ENCODE measurements at regions not wholly inside any gene's neighbourhood (a gene's known extent, or its start where the extent isn't known, plus 50 kb on each side); places are given as distances from the start of the nearest gene placed in this dataset.

GRCh38 chr5:107278774-107279173 lies 392.0 kb downstream of the EFNA5 start:
- TF ChIP-seq, protein P1, sequence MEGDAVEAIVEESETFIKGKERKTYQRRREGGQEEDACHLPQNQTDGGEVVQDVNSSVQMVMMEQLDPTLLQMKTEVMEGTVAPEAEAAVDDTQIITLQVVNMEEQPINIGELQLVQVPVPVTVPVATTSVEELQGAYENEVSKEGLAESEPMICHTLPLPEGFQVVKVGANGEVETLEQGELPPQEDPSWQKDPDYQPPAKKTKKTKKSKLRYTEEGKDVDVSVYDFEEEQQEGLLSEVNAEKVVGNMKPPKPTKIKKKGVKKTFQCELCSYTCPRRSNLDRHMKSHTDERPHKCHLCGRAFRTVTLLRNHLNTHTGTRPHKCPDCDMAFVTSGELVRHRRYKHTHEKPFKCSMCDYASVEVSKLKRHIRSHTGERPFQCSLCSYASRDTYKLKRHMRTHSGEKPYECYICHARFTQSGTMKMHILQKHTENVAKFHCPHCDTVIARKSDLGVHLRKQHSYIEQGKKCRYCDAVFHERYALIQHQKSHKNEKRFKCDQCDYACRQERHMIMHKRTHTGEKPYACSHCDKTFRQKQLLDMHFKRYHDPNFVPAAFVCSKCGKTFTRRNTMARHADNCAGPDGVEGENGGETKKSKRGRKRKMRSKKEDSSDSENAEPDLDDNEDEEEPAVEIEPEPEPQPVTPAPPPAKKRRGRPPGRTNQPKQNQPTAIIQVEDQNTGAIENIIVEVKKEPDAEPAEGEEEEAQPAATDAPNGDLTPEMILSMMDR (IDR thresholded peaks at IDR 0.05) = no peak
- Histone ChIP-seq H3K27ac (no peak overlapping the region), H3K9me3 (no peaks in the 10 kb centered on the region), H3K4me3 (no peak overlapping the region), H3K27me3 (no peaks in the 10 kb centered on the region), H3K4me1 (no peaks in the 10 kb centered on the region), H3K36me3 (no peaks in the 10 kb centered on the region)
- ATAC-seq (no peak), DNase-seq (no peak)
- intact Hi-C loops (cut with DNase I) = no loop called here
- WGBS, 2 donors = 61 to 80% methylated on average over 4 of the region's 4 CpGs

GRCh38 chr5:107277485-107278125 lies 393.1 kb downstream of the EFNA5 start:
- TF ChIP-seq, protein P1 (IDR thresholded peaks at IDR 0.05) = no peak
- WGBS, 2 donors = 85 to 87% methylated on average over 5 of the region's 5 CpGs
- intact Hi-C loops (cut with DNase I) = no loop called here
- H3K4me3 ChIP-seq = no peak overlapping the region
- DNase-seq = no peak
- H3K36me3 ChIP-seq = no peaks in the 10 kb centered on the region
- ATAC-seq = no peak
- no peaks in the 10 kb centered on the region for H3K27me3 ChIP-seq
- no peak overlapping the region for H3K27ac ChIP-seq
- no peaks in the 10 kb centered on the region for H3K9me3 ChIP-seq
- no peaks in the 10 kb centered on the region for H3K4me1 ChIP-seq

GRCh38 chr5:107275333-107275732 lies 395.4 kb downstream of the EFNA5 start:
- TF ChIP-seq, protein P1 (IDR thresholded peaks at IDR 0.05) = no peak
- H3K27ac ChIP-seq = no peak overlapping the region
- no peak for DNase-seq
- no peaks in the 10 kb centered on the region for H3K27me3 ChIP-seq
- H3K4me3 ChIP-seq = no peak overlapping the region
- ATAC-seq = no peak
- no peaks in the 10 kb centered on the region for H3K4me1 ChIP-seq
- WGBS, 2 donors = 2 to 23% methylated on average over 1 of the region's 1 CpG
- H3K9me3 ChIP-seq = no peaks in the 10 kb centered on the region
- intact Hi-C loops (cut with DNase I) = no loop called here
- H3K36me3 ChIP-seq = no peaks in the 10 kb centered on the region

DNA sequence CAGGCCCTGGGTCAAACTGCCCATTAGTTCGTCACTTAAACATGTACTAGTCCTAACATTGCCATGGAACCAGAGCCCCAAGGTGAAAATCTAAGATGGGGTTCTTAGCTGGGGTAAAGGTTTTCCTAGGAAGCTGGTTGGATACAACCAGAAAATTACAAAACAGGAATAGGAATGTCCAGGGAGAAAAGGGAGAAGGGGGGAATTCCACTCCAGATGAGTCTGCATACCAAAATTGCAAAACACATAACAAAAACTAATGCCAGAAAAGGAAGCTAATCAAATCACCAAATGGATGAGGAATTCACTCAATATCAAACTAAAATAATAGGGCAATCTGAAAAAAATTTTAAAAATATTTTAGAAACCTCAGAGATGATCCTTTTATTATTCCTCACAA lies 396.2 kb downstream of the EFNA5 start:
- ATAC-seq = no peak

More for the DNA sequence above, 396.2 kb downstream of the EFNA5 start:
- 90 to 92% methylated on average over 1 of the region's 1 CpG for WGBS, 2 donors
- intact Hi-C loops (cut with DNase I) = no loop called here
- DNase-seq = no peak
- no peaks in the 10 kb centered on the region for H3K9me3 ChIP-seq
- no peaks in the 10 kb centered on the region for H3K4me1 ChIP-seq
- TF ChIP-seq, protein P1 (IDR thresholded peaks at IDR 0.05) = no peak
- no peak overlapping the region for H3K4me3 ChIP-seq
- no peak overlapping the region for H3K27ac ChIP-seq
- no peaks in the 10 kb centered on the region for H3K27me3 ChIP-seq
- H3K36me3 ChIP-seq = no peaks in the 10 kb centered on the region
